Ovary (tissue), 3 donors: ENCODE measurements at regions not wholly inside any gene's neighbourhood (a gene's known extent, or its start where the extent isn't known, plus 50 kb on each side); places are given as distances from the start of the nearest gene placed in this dataset.

Experiments
- CTCF ChIP-seq, 3 donors: fragments of 450-650 bp in 2 of 3; fragments of 200-600 bp in 1 of 3; IDR thresholded peaks; one replicate each; pipeline versions ENCODE4 v1.5.1 to v1.8.0; 2016 to 2022; ENCODE audit warnings: antibody characterized with exemption in 3 of 3, mild to moderate bottlenecking in 1 of 3
- EP300 ChIP-seq: sonication (generic); formaldehyde crosslinking; IDR thresholded peaks from one replicate; pipeline ENCODE4 v1.6.1; 2017; ENCODE audit warnings: antibody characterized with exemption
- POLR2A ChIP-seq: fragments of 450-650 bp; IDR thresholded peaks from one replicate; pipeline ENCODE4 v1.6.1; 2017; ENCODE audit warnings: antibody characterized with exemption, mild to moderate bottlenecking, moderate library complexity
- donor health status: DM: no; HTN: no; CAD: no.

DNA sequence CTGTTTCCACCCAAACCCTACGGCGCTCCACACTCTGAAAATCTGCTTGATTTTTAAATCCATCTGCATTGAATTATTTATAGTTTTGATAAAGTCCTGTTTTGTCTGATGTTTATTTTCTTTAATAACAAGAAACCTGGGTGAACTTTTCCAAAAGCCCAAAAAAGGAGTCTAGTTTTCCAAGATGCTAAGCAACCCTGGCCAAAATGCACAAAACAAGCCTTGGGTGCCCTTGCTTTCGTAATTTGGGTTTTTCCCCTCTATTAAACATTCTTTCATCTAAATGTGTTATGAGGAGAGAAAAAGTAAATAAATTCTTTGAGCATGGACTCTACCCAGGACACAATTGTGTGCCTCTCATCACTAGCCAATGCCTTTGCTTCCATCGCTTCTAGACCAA is 468.9 kb downstream of the MCTP2 start:
- TF ChIP-seq POLR2A, result no peak
- TF ChIP-seq CTCF (IDR thresholded peaks at IDR 0.05), result no peak
- no peak for TF ChIP-seq EP300
